Heart left ventricle (tissue), 16 donors: ENCODE measurements at regions not wholly inside any gene's neighbourhood (a gene's known extent, or its start where the extent isn't known, plus 50 kb on each side); places are given as distances from the start of the nearest gene placed in this dataset.

ENCODE experiments used
- ATAC-seq, 4 donors: fragments of 200-7000 bp; cut with Tn5 transposase; one replicate each; pipeline ENCODE4 v1.9.1; 2020 to 2022; ENCODE audit warnings: moderate library complexity in 4 of 4, mild to moderate bottlenecking in 3 of 4, moderate number of reproducible peaks in 1 of 4
- DNase-seq, 5 donors: peaks; one replicate each; pipeline ENCODE4 v3.0.0-alpha.2; 2020
- H3K27ac ChIP-seq, 12 donors: fragments of 200-600 bp; sonication (generic) in 4 of 12; one replicate each; pipeline versions ENCODE4 v1.5.0 to v1.8.0; 2016 to 2022; ENCODE audit warnings: mild to moderate bottlenecking in 2 of 12
- H3K27me3 ChIP-seq, 9 donors: fragments of 200-600 bp; sonication (generic) in 2 of 9; one replicate each; pipeline versions ENCODE4 v1.5.1 to v1.8.0; 2016 to 2022; ENCODE audit warnings: mild to moderate bottlenecking in 3 of 9
- H3K36me3 ChIP-seq, 9 donors: fragments of 200-600 bp; sonication (generic) in 2 of 9; one replicate each; pipeline versions ENCODE4 v1.5.0 to v1.8.0; 2018 to 2022; ENCODE audit warnings: mild to moderate bottlenecking in 2 of 9
- H3K4me1 ChIP-seq, 12 donors: fragments of 200-600 bp; sonication (generic) in 4 of 12; one replicate each; pipeline versions ENCODE4 v1.5.0 to v1.8.0; 2016 to 2022; ENCODE audit warnings: mild to moderate bottlenecking in 3 of 12
- H3K4me3 ChIP-seq, 12 donors: fragments of 200-600 bp; sonication (generic) in 4 of 12; one replicate each; pipeline versions ENCODE4 v1.5.0 to v1.8.0; 2017 to 2022; ENCODE audit warnings: mild to moderate bottlenecking in 9 of 12, moderate library complexity in 4 of 12
- H3K9me3 ChIP-seq, 12 donors: fragments of 200-600 bp; sonication (generic) in 4 of 12; one replicate each; pipeline versions ENCODE4 v1.5.0 to v1.8.0; 2016 to 2022; ENCODE audit warnings: mild to moderate bottlenecking in 1 of 12
- POLR2A ChIP-seq, 2 donors: fragments of 450-650 bp; IDR thresholded peaks; one replicate each; pipeline ENCODE4 v1.6.1; 2017; ENCODE audit warnings: antibody characterized with exemption in 2 of 2, mild to moderate bottlenecking in 2 of 2, moderate library complexity in 2 of 2
- WGBS, 4 donors: extraction: QIAGEN DNeasy Blood & Tissue Kit in 2 of 4; methylation state at CpG; one replicate each; pipeline versions ENCODE4 v1.1.5 to v1.1.7; 2013 to 2018; 5-methylcytosine and 5-hydroxymethylcytosine counted together
- intact Hi-C, 10 donors: fragments of 100-400 bp; cut with DNase I; formaldehyde crosslinking; loops; one replicate each; pipeline versions ENCODE4 v1.11.1 to v1.14.2; 2022
- TF ChIP-seq, protein P1 (sequence below), 12 donors: fragments of 200-600 bp; sonication (generic) in 4 of 12; IDR thresholded peaks; one replicate each; pipeline versions ENCODE4 v1.5.0 to v1.8.0; 2018 to 2022; ENCODE audit warnings: antibody characterized with exemption in 12 of 12, mild to moderate bottlenecking in 5 of 12
- donor health status: ischemic (EF 13 %, LVEDD 7.1; RV severe dilation, severe dysfunction).
- donor health status: healthy with polysubstance abuse.
- donor health status: DM: no; HTN: yes; CAD: no.
- donor health status: DM: no; HTN: no; CAD: no.
- donor health status: ischemic (EF 25% LVEDD 6.9; RV normal size, moderate dysfunction).
- donor health status: ischemic (EF 25% LVEDD 5.7; RV mildly dilated, moderate dysfunction).
- donor health status: healthy.
- donor health status: DM: yes; HTN: yes; CAD: no.
- donor health status: ischemic (EF 35%, LVEDD 5.7; RV mildly dilated, moderate dysfunction).
- donor health status: nonischemic (EF 11% LVEDD 7.7; RV severe dilation, severe dysfunction).
- donor health status: DM: yes; HTN: yes; CAD: no.
- donor health status: PGD.
- donor health status: ischemic (EF 29% LVEDD 5.4; RV normal size, mild dysfunction).
- donor health status: nonischemic (EF 23%, LVEDD 6.1; RV moderate dilation, normal function).

DNA sequence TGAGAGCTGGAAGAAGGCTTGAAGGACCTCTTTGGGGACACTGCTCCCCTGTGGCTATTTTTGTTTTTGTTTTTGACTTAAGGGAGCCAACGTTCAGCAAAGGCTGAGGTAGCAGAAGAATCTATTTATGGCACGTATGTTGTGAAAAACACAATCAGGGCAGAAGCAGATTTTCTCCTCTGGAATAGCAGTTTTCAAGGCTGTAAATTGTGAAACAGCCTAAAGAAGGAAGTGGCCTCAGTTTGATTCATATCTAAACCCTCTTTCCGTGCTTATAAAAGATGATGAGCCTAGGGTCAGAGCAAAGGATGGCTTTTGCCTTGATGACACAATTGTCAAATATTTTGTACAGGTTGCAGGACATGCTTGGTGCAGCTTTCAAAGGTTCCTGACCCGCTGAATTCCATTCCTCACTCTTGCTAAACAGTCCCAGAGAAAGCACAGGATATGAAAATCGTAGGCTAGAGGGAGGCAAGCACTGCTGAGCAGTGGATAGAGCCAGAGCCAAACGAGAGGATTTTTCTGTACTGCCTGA, 106.2 kb upstream of the DLX2 start:
- peaks cover 0 to 18% (median 0%) of the 10 kb centered on the region in 12 donors for H3K4me1 ChIP-seq
- H3K4me3 ChIP-seq: no peak overlapping the region
- no peaks in the 10 kb centered on the region for H3K36me3 ChIP-seq
- ATAC-seq (no peak), DNase-seq (no peak)
- intact Hi-C loops: loop anchor here in 1 of 10 donors (10.0 kb wide), 1 partner anchor 186 kb away; no protein-coding TSS in a partner anchor
- TF ChIP-seq POLR2A (IDR thresholded peaks at IDR 0.05): no peak
- TF ChIP-seq, protein P1, sequence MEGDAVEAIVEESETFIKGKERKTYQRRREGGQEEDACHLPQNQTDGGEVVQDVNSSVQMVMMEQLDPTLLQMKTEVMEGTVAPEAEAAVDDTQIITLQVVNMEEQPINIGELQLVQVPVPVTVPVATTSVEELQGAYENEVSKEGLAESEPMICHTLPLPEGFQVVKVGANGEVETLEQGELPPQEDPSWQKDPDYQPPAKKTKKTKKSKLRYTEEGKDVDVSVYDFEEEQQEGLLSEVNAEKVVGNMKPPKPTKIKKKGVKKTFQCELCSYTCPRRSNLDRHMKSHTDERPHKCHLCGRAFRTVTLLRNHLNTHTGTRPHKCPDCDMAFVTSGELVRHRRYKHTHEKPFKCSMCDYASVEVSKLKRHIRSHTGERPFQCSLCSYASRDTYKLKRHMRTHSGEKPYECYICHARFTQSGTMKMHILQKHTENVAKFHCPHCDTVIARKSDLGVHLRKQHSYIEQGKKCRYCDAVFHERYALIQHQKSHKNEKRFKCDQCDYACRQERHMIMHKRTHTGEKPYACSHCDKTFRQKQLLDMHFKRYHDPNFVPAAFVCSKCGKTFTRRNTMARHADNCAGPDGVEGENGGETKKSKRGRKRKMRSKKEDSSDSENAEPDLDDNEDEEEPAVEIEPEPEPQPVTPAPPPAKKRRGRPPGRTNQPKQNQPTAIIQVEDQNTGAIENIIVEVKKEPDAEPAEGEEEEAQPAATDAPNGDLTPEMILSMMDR (IDR thresholded peaks at IDR 0.05): no peak
- H3K9me3 ChIP-seq: no peaks in the 10 kb centered on the region
- no peaks in the 10 kb centered on the region for H3K27me3 ChIP-seq
- no peak overlapping the region for H3K27ac ChIP-seq
- WGBS, 4 donors: 32 to 38% (median 37%) methylated on average over 6 of the region's 6 CpGs

DNA sequence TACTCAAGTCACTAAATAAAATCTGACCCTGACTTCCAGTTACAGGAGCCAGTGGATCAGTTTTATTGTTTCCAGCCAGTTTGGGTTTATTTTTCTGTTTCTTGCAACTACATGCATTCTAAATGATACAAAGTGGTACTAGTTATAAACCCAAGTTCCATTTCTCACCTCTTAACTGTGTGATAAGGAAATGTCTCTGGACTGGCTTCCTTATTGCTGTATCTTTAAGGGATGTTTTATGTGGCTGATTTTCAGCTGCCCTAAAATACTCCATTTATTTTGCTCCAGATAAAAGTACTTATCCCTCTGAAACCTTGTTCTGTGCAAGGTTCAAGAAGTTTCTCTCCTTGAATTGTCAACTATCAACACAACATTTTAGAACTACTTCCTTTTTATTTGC, 107.9 kb upstream of the DLX2 start:
- intact Hi-C loops: no loop called here

DNA sequence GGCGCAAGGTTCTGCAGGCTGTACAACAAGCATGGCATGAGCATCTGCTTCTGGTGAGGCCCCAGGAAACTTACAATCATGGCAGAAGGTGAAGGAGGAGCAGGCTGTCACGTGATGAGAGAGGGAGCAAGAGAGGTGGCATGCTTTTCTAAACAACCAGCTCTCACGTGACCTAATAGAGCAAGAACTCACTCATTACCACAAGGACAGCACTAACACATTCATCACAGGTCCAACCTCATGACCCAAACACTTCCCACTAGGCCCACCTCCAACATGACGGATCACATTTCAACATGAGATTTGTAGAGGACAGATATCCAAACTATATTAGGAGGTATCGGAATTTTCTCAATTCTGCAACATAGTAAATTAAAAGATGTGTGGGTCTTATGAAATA, 108.8 kb upstream of the DLX2 start:
- no peak overlapping the region for H3K4me3 ChIP-seq
- no peaks in the 10 kb centered on the region for H3K36me3 ChIP-seq
- intact Hi-C loops: no loop called here
- H3K9me3 ChIP-seq: no peaks in the 10 kb centered on the region
- no peak overlapping the region for H3K27ac ChIP-seq
- ATAC-seq (no peak), DNase-seq (no peak)
- 39 to 87% (median 51%) methylated on average over 5 of the region's 5 CpGs for WGBS, 4 donors
- H3K27me3 ChIP-seq: no peaks in the 10 kb centered on the region
- H3K4me1 ChIP-seq: peaks cover 0 to 18% (median 0%) of the 10 kb centered on the region in 12 donors
- TF ChIP-seq, protein P1 (IDR thresholded peaks at IDR 0.05): no peak
- no peak for TF ChIP-seq POLR2A (IDR thresholded peaks at IDR 0.05)

More for the DNA sequence above, 107.9 kb upstream of the DLX2 start:
- Histone ChIP-seq H3K4me1 (peaks cover 0 to 18% (median 0%) of the 10 kb centered on the region in 12 donors), H3K27ac (no peak overlapping the region), H3K9me3 (no peaks in the 10 kb centered on the region), H3K4me3 (no peak overlapping the region), H3K36me3 (no peaks in the 10 kb centered on the region), H3K27me3 (no peaks in the 10 kb centered on the region)
- TF ChIP-seq, protein P1 (IDR thresholded peaks at IDR 0.05): no peak
- TF ChIP-seq POLR2A (IDR thresholded peaks at IDR 0.05): no peak
- ATAC-seq (no peak), DNase-seq (no peak)

DNA sequence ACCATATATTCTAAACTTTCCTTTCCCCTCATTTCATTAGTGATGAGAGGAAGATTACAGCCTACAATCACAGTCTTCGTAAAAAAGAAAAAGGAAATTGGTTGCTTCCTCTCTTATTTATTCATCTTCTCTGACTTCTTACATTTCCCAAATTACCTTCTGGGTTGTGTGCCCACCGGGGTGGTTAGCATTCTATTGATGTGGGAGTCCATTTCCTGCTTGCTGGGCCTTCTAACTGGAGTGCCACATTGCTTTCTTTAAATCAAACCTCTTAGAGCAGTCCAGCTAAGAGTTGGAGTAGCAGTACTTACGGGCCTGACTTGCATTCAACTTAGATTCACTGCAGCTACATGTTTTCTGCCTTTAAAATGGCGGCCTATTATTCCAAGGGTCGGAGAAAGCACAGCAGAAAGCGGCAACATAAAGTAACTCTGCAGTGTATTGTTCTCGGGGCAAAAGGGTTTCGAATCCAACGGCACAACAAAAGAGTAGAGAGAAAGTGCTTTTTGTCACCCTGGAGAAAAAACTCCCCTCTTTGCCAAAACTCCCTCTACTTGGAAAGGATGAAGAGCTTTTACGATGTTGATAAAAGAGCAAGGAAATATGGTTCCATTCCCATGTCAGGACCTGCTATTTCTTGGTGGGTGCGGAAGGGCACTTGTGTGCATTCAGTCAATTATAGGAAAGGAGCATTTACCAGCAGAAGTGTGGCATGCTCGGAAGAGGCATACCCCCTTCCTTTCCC, 110.6 kb upstream of the DLX2 start:
- H3K9me3 ChIP-seq: no peaks in the 10 kb centered on the region
- TF ChIP-seq POLR2A (IDR thresholded peaks at IDR 0.05): no peak
- TF ChIP-seq, protein P1 (IDR thresholded peaks at IDR 0.05): no peak
- WGBS, 4 donors: 80 to 88% (median 81%) methylated on average over 12 of the region's 12 CpGs
- no peak overlapping the region for H3K27ac ChIP-seq
- intact Hi-C loops: no loop called here
- H3K36me3 ChIP-seq: no peaks in the 10 kb centered on the region
- no peaks in the 10 kb centered on the region for H3K27me3 ChIP-seq
- H3K4me3 ChIP-seq: no peak overlapping the region
- no peak for ATAC-seq
- no peak for DNase-seq
- peaks cover 0 to 18% (median 0%) of the 10 kb centered on the region in 12 donors for H3K4me1 ChIP-seq
